GM10248 (cell line): ENCODE measurements at regions not wholly inside any gene's neighbourhood (a gene's known extent, or its start where the extent isn't known, plus 50 kb on each side); places are given as distances from the start of the nearest gene placed in this dataset.

Source experiments
- CTCF ChIA-PET: fragments of 300-600 bp; sonication (Branson Sonifier 250); formaldehyde crosslinking; extraction: SDS; loops from one replicate; lab custom pipeline; 2021; ENCODE audit warnings: antibody characterized with exemption; lab: Yijun Ruan, JAX
- POLR2A ChIA-PET: fragments of 350-650 bp; sonication (Branson Sonifier 250); formaldehyde crosslinking; extraction: SDS; loops from one replicate; lab custom pipeline; 2020; ENCODE audit warnings: antibody characterized with exemption; lab: Yijun Ruan, JAX
- DNase-seq: peaks from one replicate; pipeline ENCODE4 v3.0.0; 2012; ENCODE audit errors: extremely low spot score
- TF ChIP-seq, protein P1 (sequence below): IDR thresholded peaks from 2 replicates; pipeline ENCODE4 v1.5.1; 2012; ENCODE audit warnings: mild to moderate bottlenecking, low read depth; ENCODE audit errors: extremely low read depth, missing control alignments, control extremely low read depth

DNA sequence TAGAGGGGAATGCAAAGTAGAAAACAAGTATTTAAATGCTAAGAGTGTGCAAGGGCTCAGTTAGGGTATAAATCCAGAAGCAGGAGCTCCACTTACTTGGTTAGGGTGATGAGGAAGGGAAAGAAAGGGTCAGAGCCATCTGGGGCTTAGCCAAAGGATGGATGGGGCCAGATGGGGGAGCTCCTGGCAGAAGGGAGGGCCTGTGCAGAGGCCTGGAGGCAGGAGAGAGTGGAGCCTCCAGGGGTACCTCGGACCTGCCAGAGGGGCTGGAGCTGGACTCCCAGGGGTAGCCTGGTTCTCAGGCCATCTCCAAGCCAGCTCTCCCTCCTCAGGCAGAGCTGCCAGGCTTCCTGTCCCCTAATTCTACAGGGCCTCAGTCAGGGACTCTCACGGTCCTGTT, 506.3 kb downstream of the SHQ1 start:
- no peak for DNase-seq
- TF ChIP-seq, protein P1, sequence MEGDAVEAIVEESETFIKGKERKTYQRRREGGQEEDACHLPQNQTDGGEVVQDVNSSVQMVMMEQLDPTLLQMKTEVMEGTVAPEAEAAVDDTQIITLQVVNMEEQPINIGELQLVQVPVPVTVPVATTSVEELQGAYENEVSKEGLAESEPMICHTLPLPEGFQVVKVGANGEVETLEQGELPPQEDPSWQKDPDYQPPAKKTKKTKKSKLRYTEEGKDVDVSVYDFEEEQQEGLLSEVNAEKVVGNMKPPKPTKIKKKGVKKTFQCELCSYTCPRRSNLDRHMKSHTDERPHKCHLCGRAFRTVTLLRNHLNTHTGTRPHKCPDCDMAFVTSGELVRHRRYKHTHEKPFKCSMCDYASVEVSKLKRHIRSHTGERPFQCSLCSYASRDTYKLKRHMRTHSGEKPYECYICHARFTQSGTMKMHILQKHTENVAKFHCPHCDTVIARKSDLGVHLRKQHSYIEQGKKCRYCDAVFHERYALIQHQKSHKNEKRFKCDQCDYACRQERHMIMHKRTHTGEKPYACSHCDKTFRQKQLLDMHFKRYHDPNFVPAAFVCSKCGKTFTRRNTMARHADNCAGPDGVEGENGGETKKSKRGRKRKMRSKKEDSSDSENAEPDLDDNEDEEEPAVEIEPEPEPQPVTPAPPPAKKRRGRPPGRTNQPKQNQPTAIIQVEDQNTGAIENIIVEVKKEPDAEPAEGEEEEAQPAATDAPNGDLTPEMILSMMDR: no peak
- ChIA-PET CTCF (interaction anchor here (1.1 to 2.7 kb wide), 4 partner anchors 9 to 33 kb away, joined by 3 to 7 read pairs (median 4); no protein-coding TSS in a partner anchor), POLR2A (no interaction called here)

DNA sequence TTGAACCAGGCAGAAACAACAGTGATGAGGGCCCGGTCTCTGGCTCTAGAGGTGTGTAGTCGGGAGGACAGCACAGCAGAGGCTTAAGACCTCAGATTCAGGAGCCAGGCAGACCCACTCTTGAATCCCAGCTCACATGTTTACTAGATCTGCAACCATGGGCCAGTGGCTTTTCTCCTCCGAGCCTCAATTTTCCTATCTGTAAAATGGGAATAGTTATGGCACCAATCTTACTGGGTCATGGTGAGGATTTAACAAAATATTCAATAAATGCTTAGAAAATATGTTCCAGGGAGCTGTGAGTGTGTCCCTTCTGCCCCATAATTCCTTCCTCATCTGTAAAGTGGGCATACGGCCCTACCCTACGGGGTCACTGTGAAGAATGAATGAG, 506.9 kb downstream of the SHQ1 start:
- TF ChIP-seq, protein P1: no peak

DNA sequence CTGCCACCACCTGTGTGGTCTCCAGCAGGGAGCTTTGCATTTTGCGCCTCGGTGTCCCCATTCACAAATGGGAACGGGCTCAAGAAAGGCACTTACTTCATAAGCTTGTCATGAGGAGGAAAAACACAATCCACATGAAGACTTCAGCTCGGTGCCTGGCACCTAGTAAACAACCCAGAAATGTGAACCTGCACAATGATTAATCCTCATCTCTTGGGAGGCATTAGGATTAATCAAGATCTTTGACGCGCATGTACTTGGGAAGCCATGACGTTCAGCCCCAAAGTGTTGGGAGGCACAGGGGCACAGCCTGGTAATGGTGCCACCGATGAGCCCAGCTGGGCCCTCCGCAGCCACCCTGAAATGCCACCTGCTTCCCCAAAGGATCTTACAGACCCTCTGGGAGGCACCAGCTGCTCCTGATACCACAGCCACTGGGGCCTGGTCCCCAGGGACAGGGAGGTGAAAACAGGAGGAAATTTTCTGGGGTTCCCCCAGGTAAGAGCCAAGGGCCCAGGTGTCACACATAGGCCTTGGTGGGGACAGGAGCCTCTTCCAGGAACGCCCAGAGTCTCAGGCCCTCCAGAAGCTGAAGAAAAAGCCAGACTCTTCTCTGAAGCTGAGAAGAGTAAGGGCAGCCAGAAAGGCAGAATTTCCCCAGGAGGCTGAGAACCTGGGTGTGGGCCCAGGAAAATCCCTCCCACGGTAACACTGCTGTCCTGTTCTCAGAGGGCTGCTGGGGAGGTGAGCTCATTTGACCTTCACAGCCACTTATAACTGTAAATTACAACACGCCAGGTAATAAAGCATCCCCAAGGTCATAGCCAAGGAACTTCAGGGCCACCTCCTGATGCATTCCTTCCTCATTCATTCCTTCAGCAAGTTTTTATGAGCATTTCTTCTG, 507.5 kb downstream of the SHQ1 start:
- DNase-seq: peak; percentile 59
- POLR2A ChIA-PET: interaction anchor here (1.0 kb wide), 1 partner anchor 28 kb away, joined by 3 read pairs; no protein-coding TSS in a partner anchor
- TF ChIP-seq, protein P1: no peak
- CTCF ChIA-PET: interaction anchor here (1.1 to 2.7 kb wide), 8 partner anchors 8 to 465 kb away, joined by 3 to 7 read pairs (median 3); no protein-coding TSS in a partner anchor

More for the DNA sequence above, 506.9 kb downstream of the SHQ1 start:
- DNase-seq: no peak
- CTCF ChIA-PET: interaction anchor here (1.1 to 2.7 kb wide), 6 partner anchors 10 to 325 kb away, joined by 3 to 7 read pairs (median 4); no protein-coding TSS in a partner anchor
- POLR2A ChIA-PET: interaction anchor here (1.0 kb wide), 1 partner anchor 29 kb away, joined by 3 read pairs; no protein-coding TSS in a partner anchor

DNA sequence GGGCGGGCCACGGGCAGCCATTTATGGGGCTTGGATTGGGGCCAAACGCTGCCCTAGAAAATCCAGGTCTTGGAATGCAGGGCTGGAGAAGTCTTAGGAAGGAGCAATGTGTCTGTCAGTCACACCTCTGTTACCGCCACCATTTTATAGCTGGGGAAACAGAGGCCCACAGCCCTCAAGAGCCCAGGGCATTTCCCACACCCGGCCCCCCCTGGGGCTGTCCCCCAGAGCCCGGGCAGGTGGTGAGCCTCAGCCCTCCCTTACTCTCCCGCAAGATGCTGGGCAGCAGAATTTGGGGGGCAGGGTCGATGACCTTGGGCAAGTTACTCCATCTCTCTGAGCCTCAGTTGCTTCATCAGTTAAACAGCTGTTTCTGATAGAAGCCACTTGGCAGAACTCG, 508.2 kb downstream of the SHQ1 start:
- POLR2A ChIA-PET: interaction anchor here (0.5 kb wide), 1 partner anchor 354 kb away, joined by 4 read pairs; no protein-coding TSS in a partner anchor
- no peak for DNase-seq
- TF ChIP-seq, protein P1: no peak
- CTCF ChIA-PET: interaction anchor here (1.1 to 2.7 kb wide), 6 partner anchors 8 to 465 kb away, joined by 3 to 7 read pairs (median 3); no protein-coding TSS in a partner anchor

DNA sequence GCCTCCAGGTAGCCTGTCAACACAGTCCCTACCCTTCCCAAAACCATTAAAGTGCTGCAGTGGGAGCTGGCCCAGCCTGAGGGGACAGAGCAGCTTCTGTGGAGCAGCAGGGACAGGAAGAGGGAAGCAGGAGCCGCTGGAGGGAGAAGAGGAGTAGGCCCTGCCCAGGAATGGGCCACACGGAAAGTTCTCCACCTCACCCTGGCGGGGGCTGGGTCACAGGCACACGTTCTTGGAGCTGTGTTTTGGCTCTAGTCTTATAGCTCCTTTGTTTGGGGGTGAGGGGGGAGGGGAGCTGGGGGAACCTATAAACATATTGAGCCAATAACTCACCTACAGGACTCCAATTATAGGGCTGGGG, 508.6 kb downstream of the SHQ1 start:
- POLR2A ChIA-PET: interaction anchor here (0.5 kb wide), 1 partner anchor 354 kb away, joined by 4 read pairs; no protein-coding TSS in a partner anchor
- DNase-seq: no peak
- CTCF ChIA-PET: interaction anchor here (1.1 to 2.7 kb wide), 4 partner anchors 9 to 464 kb away, joined by 3 to 7 read pairs (median 4); no protein-coding TSS in a partner anchor
- TF ChIP-seq, protein P1: no peak

DNA sequence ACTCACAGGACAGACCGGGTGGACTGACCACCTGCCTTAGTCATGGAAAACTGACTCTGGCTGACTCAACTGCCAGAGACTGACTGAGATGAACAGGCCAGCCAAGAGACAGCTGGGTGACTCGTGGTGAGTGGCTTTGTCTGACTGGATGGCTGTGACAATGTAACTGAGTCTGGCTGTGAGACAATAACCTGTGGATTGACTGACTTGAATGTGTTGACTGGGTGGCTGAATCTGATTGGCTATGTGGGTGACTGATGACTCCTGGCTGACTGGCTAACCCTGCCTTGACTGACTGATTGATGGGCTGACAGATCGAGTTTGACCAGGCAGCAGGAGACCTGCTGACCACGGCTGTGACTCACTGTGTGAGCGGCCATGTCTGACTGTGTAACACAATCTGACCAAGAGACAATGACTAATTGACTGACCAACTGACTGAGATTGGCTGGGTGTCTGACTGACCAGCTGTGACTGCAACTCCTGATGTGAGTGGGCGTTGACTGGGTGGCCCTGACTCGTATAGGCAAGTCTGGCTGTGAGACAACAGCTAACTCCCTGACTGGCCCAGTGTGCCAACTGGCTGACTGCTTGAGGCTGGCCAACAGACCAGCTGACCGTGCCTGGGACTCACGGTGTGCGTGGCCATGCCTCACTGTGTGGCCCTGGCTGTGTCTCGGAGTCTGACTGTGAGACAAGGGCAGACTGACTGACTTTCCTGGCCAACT, 509.1 kb downstream of the SHQ1 start:
- POLR2A ChIA-PET: no interaction called here
- TF ChIP-seq, protein P1: no peak
- CTCF ChIA-PET: interaction anchor here (1.1 to 2.7 kb wide), 3 partner anchors 9 to 464 kb away, joined by 3 to 7 read pairs (median 4); no protein-coding TSS in a partner anchor
- no peak for DNase-seq
